ENCODE measurements at regions not wholly inside any gene's neighbourhood (a gene's known extent, or its start where the extent isn't known, plus 50 kb on each side); places are given as distances from the start of the nearest gene placed in this dataset.
"Not testable (repeated sequence)": the region's sequence is repeated elsewhere in the genome, so short reads cannot be mapped to it uniquely, and the experiment has no call there.

DNA sequence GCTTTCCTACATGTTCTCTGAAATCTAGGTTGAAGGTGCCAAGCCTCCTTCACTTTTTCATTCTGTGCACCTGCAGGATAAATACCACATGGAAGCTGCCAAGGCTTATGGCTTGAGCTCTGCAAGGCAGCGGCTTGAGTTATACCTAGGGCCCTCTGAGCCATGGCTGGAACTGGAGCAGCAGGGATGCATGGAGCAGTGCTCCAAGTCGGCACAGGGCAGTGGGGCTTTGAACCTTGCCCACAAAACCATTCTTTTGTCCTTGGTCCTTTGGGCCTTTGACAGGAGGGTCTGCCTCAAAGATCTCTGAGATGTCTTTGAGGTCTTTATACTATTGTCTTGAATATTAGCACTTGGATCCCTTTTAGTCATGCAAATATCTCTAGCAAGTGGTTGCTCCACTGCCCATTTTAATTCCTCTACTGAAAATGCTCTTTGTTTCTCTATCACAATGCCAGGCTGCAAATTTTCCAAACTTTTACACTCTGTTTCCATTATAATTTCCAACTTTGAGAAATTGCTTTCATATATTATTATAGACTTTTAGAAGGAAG is 536.2 kb upstream of the KLHL4 start (continued):
- TF ChIP-seq, protein P1, sequence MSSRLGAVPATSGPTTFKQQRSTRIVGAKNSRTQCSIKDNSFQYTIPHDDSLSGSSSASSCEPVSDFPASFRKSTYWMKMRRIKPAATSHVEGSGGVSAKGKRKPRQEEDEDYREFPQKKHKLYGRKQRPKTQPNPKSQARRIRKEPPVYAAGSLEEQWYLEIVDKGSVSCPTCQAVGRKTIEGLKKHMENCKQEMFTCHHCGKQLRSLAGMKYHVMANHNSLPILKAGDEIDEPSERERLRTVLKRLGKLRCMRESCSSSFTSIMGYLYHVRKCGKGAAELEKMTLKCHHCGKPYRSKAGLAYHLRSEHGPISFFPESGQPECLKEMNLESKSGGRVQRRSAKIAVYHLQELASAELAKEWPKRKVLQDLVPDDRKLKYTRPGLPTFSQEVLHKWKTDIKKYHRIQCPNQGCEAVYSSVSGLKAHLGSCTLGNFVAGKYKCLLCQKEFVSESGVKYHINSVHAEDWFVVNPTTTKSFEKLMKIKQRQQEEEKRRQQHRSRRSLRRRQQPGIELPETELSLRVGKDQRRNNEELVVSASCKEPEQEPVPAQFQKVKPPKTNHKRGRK (CRISPR knock-in tag; IDR thresholded peaks at IDR 0.05) = no peak

DNA sequence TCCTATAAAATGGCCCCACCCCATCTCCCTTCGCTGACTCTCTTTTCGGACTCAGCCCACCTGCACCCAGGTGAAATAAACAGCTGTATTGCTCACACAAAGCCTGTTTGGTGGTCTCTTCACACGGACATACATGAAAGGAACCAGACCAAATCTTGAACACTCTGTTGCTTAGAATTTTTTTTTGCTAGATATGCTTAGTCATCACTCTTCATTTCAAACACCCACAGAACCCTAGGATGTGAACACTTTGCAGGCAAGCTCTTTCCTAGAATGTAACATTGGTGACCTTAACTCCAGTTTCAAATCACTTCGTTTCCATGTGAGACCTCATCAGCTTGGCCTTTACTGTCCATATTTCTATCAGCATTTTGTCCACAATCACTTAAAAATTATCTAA is 530.3 kb upstream of the KLHL4 start:
- H4K20me1 ChIP-seq (ENCODE audit: insufficient read depth, low read length); H3K27ac ChIP-seq (ENCODE audit: extremely low read length, insufficient read depth, low read length); H3K4me2 ChIP-seq (ENCODE audit: low read depth, low read length); H3K9me3 ChIP-seq (ENCODE audit: low read length); H3K79me2 ChIP-seq (ENCODE audit: insufficient read depth, low read length); intact Hi-C loops (cut with micrococcal nuclease; ENCODE audit: unreplicated experiment); H2AFZ ChIP-seq (ENCODE audit: low read length); ATAC-seq; H3K4me3 ChIP-seq (replicated peaks in 1 of 3; ENCODE audit: insufficient read depth in 1 of 3, low read depth in 2 of 3, low read length in 3 of 3); H3K36me3 ChIP-seq (replicated peaks in 1 of 2; ENCODE audit: control insufficient read depth in 1 of 2, insufficient read depth in 2 of 2, low read length in 2 of 2); BruUV-seq (replicated peaks); POLR2A ChIA-PET; H3K9ac ChIP-seq (ENCODE audit: insufficient read depth, low read depth, low read length); H3K4me1 ChIP-seq (ENCODE audit: insufficient read depth, low read length); FAIRE-seq; H3K27me3 ChIP-seq (ENCODE audit: control insufficient read depth in 1 of 2, insufficient read depth in 2 of 2, low read length in 2 of 2); in situ Hi-C loops (cut with HindIII; ENCODE audit: extremely low pct_ligation_motif_present, low pct_unique_long_range_greater_than_20kb); DNase-seq (ENCODE audit: low spot score); CTCF ChIA-PET (ENCODE audit: low intra/inter-chr PET ratio, low total read pairs): not testable (repeated sequence)
- TF ChIP-seq MAFK (conservative IDR thresholded peaks at IDR 0.05 in 1 of 2, IDR thresholded peaks at IDR 0.05 in 1 of 2; ENCODE audit: low read length in 2 of 2) = peak; percentile 55 to 77; a peak in 3 of 4 replicates
- TF ChIP-seq MAFF (IDR thresholded peaks at IDR 0.05; ENCODE audit: low read depth, low read length) = peak; percentile 71
- WGBS (ENCODE audit: low lambda C conversion rate) = 47% methylated on average over 4 of the region's 4 CpGs

DNA sequence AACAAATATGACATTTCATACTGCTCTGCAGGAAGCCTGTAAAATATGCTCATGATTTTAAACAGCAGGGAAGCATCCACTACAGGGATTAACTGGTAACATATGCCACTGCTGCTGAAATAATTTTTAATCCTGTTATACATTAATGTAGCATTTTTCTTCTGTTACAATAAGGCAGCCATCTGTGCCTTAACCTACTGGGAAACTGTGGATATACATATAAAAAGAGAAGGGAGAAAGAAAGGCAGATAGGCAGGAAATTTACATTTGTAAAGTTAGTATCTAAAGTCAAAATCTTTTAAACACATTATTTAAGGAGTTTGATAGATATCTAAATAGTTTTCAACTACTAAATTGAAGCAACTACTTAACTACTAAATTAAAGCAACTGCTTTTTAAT is 514.6 kb upstream of the KLHL4 start:
- Histone ChIP-seq H3K27me3 (ENCODE audit: control insufficient read depth in 1 of 2, insufficient read depth in 2 of 2, low read length in 2 of 2) (no peaks in the 10 kb centered on the region), H3K27ac (ENCODE audit: extremely low read length, insufficient read depth, low read length) (no peak overlapping the region), H3K9ac (ENCODE audit: insufficient read depth, low read depth, low read length) (no peak overlapping the region), H4K20me1 (ENCODE audit: insufficient read depth, low read length) (no peaks in the 10 kb centered on the region), H3K36me3 (replicated peaks in 1 of 2; ENCODE audit: control insufficient read depth in 1 of 2, insufficient read depth in 2 of 2, low read length in 2 of 2) (no peaks in the 10 kb centered on the region), H3K4me1 (ENCODE audit: insufficient read depth, low read length) (no peaks in the 10 kb centered on the region), H3K4me3 (replicated peaks in 1 of 3; ENCODE audit: insufficient read depth in 1 of 3, low read depth in 2 of 3, low read length in 3 of 3) (no peak overlapping the region), H3K4me2 (ENCODE audit: low read depth, low read length) (no peak overlapping the region), H2AFZ (ENCODE audit: low read length) (no peak overlapping the region), H3K79me2 (ENCODE audit: insufficient read depth, low read length) (no peaks in the 10 kb centered on the region), H3K9me3 (ENCODE audit: low read length) (no peaks in the 10 kb centered on the region)
- ATAC-seq = no peak
- no peak for DNase-seq (ENCODE audit: low spot score)
- in situ Hi-C loops (cut with HindIII; ENCODE audit: extremely low pct_ligation_motif_present, low pct_unique_long_range_greater_than_20kb) (no loop called here), intact Hi-C loops (cut with micrococcal nuclease; ENCODE audit: unreplicated experiment) (no loop called here)
- ChIA-PET CTCF (ENCODE audit: low intra/inter-chr PET ratio, low total read pairs) (no interaction called here), POLR2A (no interaction called here)
- BruUV-seq (replicated peaks) = no TSS peak
- TF ChIP-seq ATAD3A (CRISPR knock-in tag; IDR thresholded peaks at IDR 0.05) (no peak), ZC3H4 (CRISPR knock-in tag; IDR thresholded peaks at IDR 0.05; ENCODE audit: borderline replicate concordance) (no peak), RARG (CRISPR knock-in tag; IDR thresholded peaks at IDR 0.05; ENCODE audit: low read depth) (no peak)
- TF ChIP-seq, protein P2, sequence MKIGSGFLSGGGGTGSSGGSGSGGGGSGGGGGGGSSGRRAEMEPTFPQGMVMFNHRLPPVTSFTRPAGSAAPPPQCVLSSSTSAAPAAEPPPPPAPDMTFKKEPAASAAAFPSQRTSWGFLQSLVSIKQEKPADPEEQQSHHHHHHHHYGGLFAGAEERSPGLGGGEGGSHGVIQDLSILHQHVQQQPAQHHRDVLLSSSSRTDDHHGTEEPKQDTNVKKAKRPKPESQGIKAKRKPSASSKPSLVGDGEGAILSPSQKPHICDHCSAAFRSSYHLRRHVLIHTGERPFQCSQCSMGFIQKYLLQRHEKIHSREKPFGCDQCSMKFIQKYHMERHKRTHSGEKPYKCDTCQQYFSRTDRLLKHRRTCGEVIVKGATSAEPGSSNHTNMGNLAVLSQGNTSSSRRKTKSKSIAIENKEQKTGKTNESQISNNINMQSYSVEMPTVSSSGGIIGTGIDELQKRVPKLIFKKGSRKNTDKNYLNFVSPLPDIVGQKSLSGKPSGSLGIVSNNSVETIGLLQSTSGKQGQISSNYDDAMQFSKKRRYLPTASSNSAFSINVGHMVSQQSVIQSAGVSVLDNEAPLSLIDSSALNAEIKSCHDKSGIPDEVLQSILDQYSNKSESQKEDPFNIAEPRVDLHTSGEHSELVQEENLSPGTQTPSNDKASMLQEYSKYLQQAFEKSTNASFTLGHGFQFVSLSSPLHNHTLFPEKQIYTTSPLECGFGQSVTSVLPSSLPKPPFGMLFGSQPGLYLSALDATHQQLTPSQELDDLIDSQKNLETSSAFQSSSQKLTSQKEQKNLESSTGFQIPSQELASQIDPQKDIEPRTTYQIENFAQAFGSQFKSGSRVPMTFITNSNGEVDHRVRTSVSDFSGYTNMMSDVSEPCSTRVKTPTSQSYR (CRISPR knock-in tag; IDR thresholded peaks at IDR 0.05; ENCODE audit: borderline replicate concordance) = no peak
- no peak for FAIRE-seq

All from HepG2 (cell line).